ENCODE measurements at regions not wholly inside any gene's neighbourhood (a gene's known extent, or its start where the extent isn't known, plus 50 kb on each side); places are given as distances from the start of the nearest gene placed in this dataset.

- no peak for TF ChIP-seq ZNF425 (CRISPR knock-in tag; conservative IDR thresholded peaks at IDR 0.05)
- no peak for TF ChIP-seq E2F5 (CRISPR knock-in tag; IDR thresholded peaks at IDR 0.05)
- TF ChIP-seq IRF1 (CRISPR knock-in tag; IDR thresholded peaks at IDR 0.05) = no peak
Measured at GRCh38 chr4:38365748-38366310, 298.2 kb upstream of the KLF3 start (continued).

- Mint-ChIP-seq H3K27me3 (ENCODE audit: low read depth) (no peaks in the 10 kb centered on the region), H3K36me3 (no peaks in the 10 kb centered on the region), H3K9me3 (peaks cover 12% of the 10 kb centered on the region), H3K4me1 (no peaks in the 10 kb centered on the region), H3K27ac (no peak overlapping the region), H3K4me3 (no peak overlapping the region)
- ATAC-seq (no peak), DNase-seq (ENCODE audit: low spot score) (no peak)
- CTCF ChIA-PET = no interaction called here
- no peak for TF ChIP-seq ZBTB43 (CRISPR knock-in tag; IDR thresholded peaks at IDR 0.05)
- TF ChIP-seq RELA (CRISPR knock-in tag; IDR thresholded peaks at IDR 0.05; ENCODE audit: borderline replicate concordance) = no peak
- no peak for TF ChIP-seq FOXK1 (CRISPR knock-in tag; IDR thresholded peaks at IDR 0.05)
- no peak for TF ChIP-seq ZNF423 (CRISPR knock-in tag; IDR thresholded peaks at IDR 0.05)
- no peak for TF ChIP-seq E2F1 (CRISPR knock-in tag; IDR thresholded peaks at IDR 0.05)
- TF ChIP-seq EMX1 (CRISPR knock-in tag; IDR thresholded peaks at IDR 0.05) = no peak
- POLR2A ChIA-PET = interaction anchor here (1.0 kb wide), 1 partner anchor 48 kb away, joined by 3 read pairs; no protein-coding TSS in a partner anchor
Measured at GRCh38 chr4:38366456-38366855, 297.5 kb upstream of the KLF3 start.

- no peaks in the 10 kb centered on the region; the same call in 1 of the 2 replicates for H3K36me3 Mint-ChIP-seq
- peaks cover 16% of the 10 kb centered on the region for H3K9me3 Mint-ChIP-seq
- DNase-seq (ENCODE audit: low spot score) (no peak), ATAC-seq (no peak)
- H3K4me3 Mint-ChIP-seq = no peak overlapping the region
- TF ChIP-seq ZBTB43 (CRISPR knock-in tag; IDR thresholded peaks at IDR 0.05) (no peak), CREM (CRISPR knock-in tag; IDR thresholded peaks at IDR 0.05) (no peak)
- ChIA-PET POLR2A (interaction anchor here (1.0 kb wide), 1 partner anchor 48 kb away, joined by 3 read pairs; no protein-coding TSS in a partner anchor), CTCF (no interaction called here)
- H3K27ac Mint-ChIP-seq = no peak overlapping the region
- H3K4me1 Mint-ChIP-seq = no peaks in the 10 kb centered on the region
- no peaks in the 10 kb centered on the region for H3K27me3 Mint-ChIP-seq (ENCODE audit: low read depth)
Measured at GRCh38 chr4:38366997-38367396, 297.0 kb upstream of the KLF3 start.

GRCh38 chr4:38367642-38368174 is 296.3 kb upstream of the KLF3 start:
- ChIA-PET POLR2A (interaction anchor here (1.0 kb wide), 1 partner anchor 49 kb away, joined by 3 read pairs; no protein-coding TSS in a partner anchor), CTCF (no interaction called here)
- DNase-seq (ENCODE audit: low spot score) (no peak), ATAC-seq (no peak)
- peaks cover 20% of the 10 kb centered on the region for H3K9me3 Mint-ChIP-seq
- H3K36me3 Mint-ChIP-seq = peaks cover 3% of the 10 kb centered on the region; the same call in 1 of the 2 replicates
- no peak overlapping the region for H3K27ac Mint-ChIP-seq
- H3K4me1 Mint-ChIP-seq = no peaks in the 10 kb centered on the region
- H3K4me3 Mint-ChIP-seq = no peak overlapping the region
- H3K27me3 Mint-ChIP-seq (ENCODE audit: low read depth) = no peaks in the 10 kb centered on the region
- TF ChIP-seq E2F4 (CRISPR knock-in tag; IDR thresholded peaks at IDR 0.05; ENCODE audit: borderline replicate concordance, low read depth) (no peak), ZNF396 (CRISPR knock-in tag; IDR thresholded peaks at IDR 0.05; ENCODE audit: borderline replicate concordance) (no peak), PRDM15 (CRISPR knock-in tag; IDR thresholded peaks at IDR 0.05) (no peak), ZNF317 (CRISPR knock-in tag; IDR thresholded peaks at IDR 0.05; ENCODE audit: borderline replicate concordance, low read depth) (no peak), JAZF1 (CRISPR knock-in tag; IDR thresholded peaks at IDR 0.05) (no peak)
